DOHH2 (cell line): ENCODE measurements at regions not wholly inside any gene's neighbourhood (a gene's known extent, or its start where the extent isn't known, plus 50 kb on each side); places are given as distances from the start of the nearest gene placed in this dataset.

Experiments
- H3F3A ChIP-seq: fragments of 200-600 bp; sonication (generic), shearing (Covaris generic); 2 replicates; pipeline ENCODE4 v1.6.0; 2016; ENCODE audit warnings: antibody characterized with exemption, mild to moderate bottlenecking; ENCODE audit not compliant: control insufficient read depth, insufficient read depth
- H3K27ac ChIP-seq: fragments of 200-600 bp; sonication (generic); 2 replicates; pipeline ENCODE4 v1.5.1; 2014; ENCODE audit warnings: low read depth, mild to moderate bottlenecking, low read length, moderate library complexity
- H3K27me3 ChIP-seq: fragments of 200-600 bp; sonication (generic); 2 replicates; pipeline ENCODE4 v1.6.1; 2014; ENCODE audit warnings: mild to moderate bottlenecking, low read length, mixed read lengths; ENCODE audit not compliant: control insufficient read depth
- H3K36me3 ChIP-seq: fragments of 200-600 bp; sonication (generic); 2 replicates; pipeline ENCODE4 v1.6.1; 2014; ENCODE audit warnings: mild to moderate bottlenecking, low read length, moderate library complexity, mixed read lengths; ENCODE audit not compliant: control insufficient read depth
- H3K4me1 ChIP-seq: fragments of 200-600 bp; sonication (generic); 2 replicates; pipeline ENCODE4 v1.6.1; 2014; ENCODE audit warnings: mild to moderate bottlenecking, low read length, mixed read lengths; ENCODE audit not compliant: control insufficient read depth
- H3K4me2 ChIP-seq: fragments of 200-600 bp; sonication (generic); 2 replicates; pipeline ENCODE4 v1.6.0; 2014; ENCODE audit warnings: mild to moderate bottlenecking, low read length, moderate library complexity
- H3K4me3 ChIP-seq: fragments of 200-600 bp; sonication (generic); 2 replicates; pipeline ENCODE4 v1.5.1; 2014; ENCODE audit warnings: mild to moderate bottlenecking, low read length, mixed read lengths
- H3K79me2 ChIP-seq: fragments of 200-600 bp; sonication (generic); 2 replicates; pipeline ENCODE4 v1.6.1; 2014; ENCODE audit warnings: mild to moderate bottlenecking, low read length, mixed read lengths; ENCODE audit not compliant: control insufficient read depth
- H3K9me2 ChIP-seq: fragments of 200-600 bp; sonication (generic); replicated peaks from 2 replicates; pipeline ENCODE4 v1.6.1; 2014; ENCODE audit warnings: mild to moderate bottlenecking, low read length, mixed read lengths; ENCODE audit not compliant: control insufficient read depth
- H3K9me3 ChIP-seq: fragments of 200-600 bp; sonication (generic); 2 replicates; pipeline ENCODE4 v1.6.1; 2014; ENCODE audit warnings: antibody characterized with exemption, low read length, mixed read lengths; ENCODE audit not compliant: control insufficient read depth, insufficient read depth
- H4K20me1 ChIP-seq: fragments of 200-600 bp; sonication (generic); 2 replicates; pipeline ENCODE4 v1.6.0; 2014; ENCODE audit warnings: low read depth, mild to moderate bottlenecking, antibody characterized with exemption, low read length, moderate library complexity; ENCODE audit not compliant: control insufficient read depth, insufficient read depth
- EZH2phosphoT487 ChIP-seq: fragments of 200-600 bp; sonication (generic); IDR thresholded peaks from 2 replicates; pipeline ENCODE4 v1.6.1; 2017; ENCODE audit warnings: borderline replicate concordance, mild to moderate bottlenecking, antibody characterized with exemption, low read length, moderate library complexity, mixed read lengths
- TF ChIP-seq, protein P1 (sequence below): fragments of 200-600 bp; sonication (generic); IDR thresholded peaks from one replicate; pipeline ENCODE4 v1.5.1; 2014; ENCODE audit warnings: antibody characterized with exemption, mild to moderate bottlenecking, low read depth, low read length; ENCODE audit not compliant: poor library complexity, severe bottlenecking

DNA sequence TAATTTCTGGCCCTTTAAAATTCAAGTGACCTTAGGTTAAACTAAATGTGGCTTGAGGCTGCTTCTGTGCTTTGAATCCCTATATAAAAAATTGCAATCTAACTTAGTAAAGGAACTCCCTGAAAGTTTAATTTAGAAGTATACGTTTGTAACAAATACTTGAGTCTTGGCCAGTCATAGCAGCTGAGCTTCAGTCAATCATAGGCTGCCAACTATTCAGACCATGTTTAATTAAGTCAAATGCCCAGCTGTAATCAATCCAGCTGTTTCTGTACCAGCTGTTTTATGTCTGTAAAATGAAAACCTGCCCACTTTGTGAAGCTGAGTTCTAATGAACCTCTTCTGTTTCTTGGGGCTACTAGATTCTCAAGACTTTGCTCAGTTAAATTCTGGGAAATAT, 760.1 kb downstream of the MAT2B start:
- Histone ChIP-seq H3K27me3 (no peaks in the 10 kb centered on the region), H3K9me2 (no peaks in the 10 kb centered on the region), H3K9me3 (no peaks in the 10 kb centered on the region), H4K20me1 (no peaks in the 10 kb centered on the region), H3K4me3 (no peak overlapping the region), H3K4me2 (no peak overlapping the region), H3K36me3 (no peaks in the 10 kb centered on the region), H3K4me1 (no peaks in the 10 kb centered on the region), H3K27ac (no peak overlapping the region), H3F3A (no peaks in the 10 kb centered on the region), H3K79me2 (no peaks in the 10 kb centered on the region)
- no peak for TF ChIP-seq EZH2phosphoT487
- TF ChIP-seq, protein P1, sequence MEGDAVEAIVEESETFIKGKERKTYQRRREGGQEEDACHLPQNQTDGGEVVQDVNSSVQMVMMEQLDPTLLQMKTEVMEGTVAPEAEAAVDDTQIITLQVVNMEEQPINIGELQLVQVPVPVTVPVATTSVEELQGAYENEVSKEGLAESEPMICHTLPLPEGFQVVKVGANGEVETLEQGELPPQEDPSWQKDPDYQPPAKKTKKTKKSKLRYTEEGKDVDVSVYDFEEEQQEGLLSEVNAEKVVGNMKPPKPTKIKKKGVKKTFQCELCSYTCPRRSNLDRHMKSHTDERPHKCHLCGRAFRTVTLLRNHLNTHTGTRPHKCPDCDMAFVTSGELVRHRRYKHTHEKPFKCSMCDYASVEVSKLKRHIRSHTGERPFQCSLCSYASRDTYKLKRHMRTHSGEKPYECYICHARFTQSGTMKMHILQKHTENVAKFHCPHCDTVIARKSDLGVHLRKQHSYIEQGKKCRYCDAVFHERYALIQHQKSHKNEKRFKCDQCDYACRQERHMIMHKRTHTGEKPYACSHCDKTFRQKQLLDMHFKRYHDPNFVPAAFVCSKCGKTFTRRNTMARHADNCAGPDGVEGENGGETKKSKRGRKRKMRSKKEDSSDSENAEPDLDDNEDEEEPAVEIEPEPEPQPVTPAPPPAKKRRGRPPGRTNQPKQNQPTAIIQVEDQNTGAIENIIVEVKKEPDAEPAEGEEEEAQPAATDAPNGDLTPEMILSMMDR: no peak

DNA sequence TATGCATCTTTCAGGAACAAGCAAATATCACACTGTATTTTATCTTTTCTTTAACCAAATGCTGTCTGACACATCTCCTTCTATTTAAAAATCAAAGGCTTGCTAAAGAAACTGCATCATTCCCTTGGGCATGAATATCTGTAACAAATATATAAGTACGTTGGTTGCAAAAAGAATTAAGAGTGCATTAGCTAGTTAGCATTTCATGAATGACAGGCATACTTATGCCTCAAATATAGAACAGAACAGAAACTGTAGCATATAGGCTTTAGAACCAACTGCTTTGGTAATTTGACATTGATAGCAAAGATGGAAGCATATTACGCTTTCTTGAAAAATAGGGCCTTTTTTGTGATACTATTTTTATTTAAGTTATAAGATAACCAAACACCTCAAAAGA, 761.2 kb downstream of the MAT2B start:
- Histone ChIP-seq H3K4me2 (no peak overlapping the region), H3K79me2 (no peaks in the 10 kb centered on the region), H3K9me2 (no peaks in the 10 kb centered on the region), H3K4me1 (no peaks in the 10 kb centered on the region), H3F3A (no peaks in the 10 kb centered on the region), H4K20me1 (no peaks in the 10 kb centered on the region), H3K27ac (no peak overlapping the region), H3K36me3 (no peaks in the 10 kb centered on the region), H3K27me3 (no peaks in the 10 kb centered on the region), H3K9me3 (no peaks in the 10 kb centered on the region), H3K4me3 (no peak overlapping the region)
- TF ChIP-seq, protein P1: no peak
- no peak for TF ChIP-seq EZH2phosphoT487

DNA sequence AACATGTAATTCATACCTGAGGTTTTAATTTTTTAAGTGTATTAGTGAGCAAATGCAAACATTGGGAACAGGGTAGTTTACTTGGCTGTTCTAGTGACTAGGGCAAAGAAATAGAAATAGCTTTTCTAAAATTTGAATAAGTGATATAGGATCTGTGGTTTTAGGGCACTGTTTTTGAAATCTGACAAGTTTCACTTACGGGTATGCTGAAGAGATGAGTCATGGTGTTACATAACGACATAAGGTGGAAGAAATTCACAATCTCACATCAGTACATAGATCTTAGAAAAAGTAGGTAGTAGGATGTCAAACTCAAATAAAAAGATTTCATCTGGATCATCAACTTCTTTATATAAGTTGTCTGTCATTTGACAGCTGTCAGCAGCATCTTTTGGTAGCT, 772.3 kb downstream of the MAT2B start:
- Histone ChIP-seq H3F3A (no peaks in the 10 kb centered on the region), H3K27ac (no peak overlapping the region), H3K36me3 (no peaks in the 10 kb centered on the region), H3K4me3 (no peak overlapping the region), H3K9me3 (no peaks in the 10 kb centered on the region), H3K9me2 (no peaks in the 10 kb centered on the region), H3K4me2 (no peak overlapping the region), H3K79me2 (no peaks in the 10 kb centered on the region), H4K20me1 (no peaks in the 10 kb centered on the region), H3K4me1 (no peaks in the 10 kb centered on the region), H3K27me3 (no peaks in the 10 kb centered on the region)
- TF ChIP-seq, protein P1: no peak
- TF ChIP-seq EZH2phosphoT487: no peak

DNA sequence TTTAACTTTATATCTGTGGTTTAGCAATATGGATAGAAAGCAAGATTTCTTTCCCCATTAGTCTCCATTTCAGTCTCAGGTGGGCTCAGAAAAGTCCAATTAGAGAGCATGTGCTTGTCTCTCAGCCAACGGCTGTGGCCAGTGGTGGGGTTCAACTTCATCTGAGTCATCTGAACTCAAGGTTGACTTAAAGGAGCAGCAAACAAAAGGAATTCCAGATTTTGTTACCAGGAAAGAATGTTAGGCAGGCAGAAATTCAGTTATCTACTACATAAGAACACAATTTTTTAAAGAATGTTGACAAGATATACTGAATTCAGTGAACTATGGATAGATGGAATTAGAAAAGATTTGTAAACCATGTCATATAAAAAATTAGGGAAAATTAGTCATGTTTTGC, 784.1 kb downstream of the MAT2B start:
- Histone ChIP-seq H3F3A (no peaks in the 10 kb centered on the region), H3K9me2 (no peaks in the 10 kb centered on the region), H3K27ac (no peak overlapping the region), H3K79me2 (no peaks in the 10 kb centered on the region), H3K27me3 (no peaks in the 10 kb centered on the region), H3K36me3 (no peaks in the 10 kb centered on the region), H3K4me3 (no peak overlapping the region), H4K20me1 (no peaks in the 10 kb centered on the region), H3K4me1 (no peaks in the 10 kb centered on the region), H3K9me3 (no peaks in the 10 kb centered on the region), H3K4me2 (no peak overlapping the region)
- TF ChIP-seq, protein P1: no peak
- no peak for TF ChIP-seq EZH2phosphoT487
